C4-2B (cell line): ENCODE measurements at regions not wholly inside any gene's neighbourhood (a gene's known extent, or its start where the extent isn't known, plus 50 kb on each side); places are given as distances from the start of the nearest gene placed in this dataset.

Experiments used
- H3K27ac ChIP-seq: fragments of 450-650 bp; 2 replicates; pipeline ENCODE4 v1.5.1; 2017
- CTCF ChIP-seq: fragments of 450-650 bp; conservative IDR thresholded peaks from 2 replicates; pipeline ENCODE4 v1.5.1; 2017; ENCODE audit warnings: mild to moderate bottlenecking
- ZFX ChIP-seq: fragments of 450-650 bp; IDR thresholded peaks from 2 replicates; pipeline ENCODE4 v1.6.1; 2017

- H3K27ac ChIP-seq, result no peak overlapping the region
Measured at GRCh38 chr6:78345882-78346281, 521.5 kb upstream of the IRAK1BP1 start.

GRCh38 chr6:78347191-78347916 lies 520.0 kb upstream of the IRAK1BP1 start:
- H3K27ac ChIP-seq, result no peak overlapping the region
- TF ChIP-seq ZFX (no peak), CTCF (no peak)

More at GRCh38 chr6:78345882-78346281, 521.5 kb upstream of the IRAK1BP1 start:
- no peak for TF ChIP-seq CTCF
- TF ChIP-seq ZFX, result no peak

GRCh38 chr6:78353040-78353439 lies 514.3 kb upstream of the IRAK1BP1 start:
- TF ChIP-seq ZFX (no peak), CTCF (no peak)
- no peak overlapping the region for H3K27ac ChIP-seq

GRCh38 chr6:78363688-78364087 lies 503.7 kb upstream of the IRAK1BP1 start:
- TF ChIP-seq CTCF (no peak), ZFX (no peak)
- no peak overlapping the region for H3K27ac ChIP-seq

GRCh38 chr6:78365473-78365872 lies 501.9 kb upstream of the IRAK1BP1 start:
- H3K27ac ChIP-seq, result no peak overlapping the region
- TF ChIP-seq ZFX (no peak), CTCF (no peak)

GRCh38 chr6:78377056-78377455 lies 490.3 kb upstream of the IRAK1BP1 start:
- no peak overlapping the region for H3K27ac ChIP-seq
- TF ChIP-seq ZFX, result no peak
- TF ChIP-seq CTCF, result no peak

- no peak for TF ChIP-seq CTCF
- no peak for TF ChIP-seq ZFX
- no peak overlapping the region for H3K27ac ChIP-seq
Measured at GRCh38 chr6:78379982-78380381, 487.4 kb upstream of the IRAK1BP1 start.
